ENCODE measurements at regions not wholly inside any gene's neighbourhood (a gene's known extent, or its start where the extent isn't known, plus 50 kb on each side); places are given as distances from the start of the nearest gene placed in this dataset.

- no peak for DNase-seq (ENCODE audit: low spot score)
- in situ Hi-C loops (cut with MboI; ENCODE audit: low pct_unique_long_range_greater_than_20kb, low sequenced_read_pairs, unreplicated experiment): no loop called here
Measured at GRCh38 chr14:84533181-84533725, 996.7 kb upstream of the FLRT2 start.

GRCh38 chr14:84533791-84534190 lies 996.2 kb upstream of the FLRT2 start:
- TF ChIP-seq CTCF (IDR thresholded peaks at IDR 0.05; ENCODE audit: extremely low read depth, insufficient read depth, missing control alignments): no peak
- in situ Hi-C loops (cut with MboI; ENCODE audit: low pct_unique_long_range_greater_than_20kb, low sequenced_read_pairs, unreplicated experiment): no loop called here
- DNase-seq (ENCODE audit: low spot score): no peak

More at GRCh38 chr14:84533181-84533725, 996.7 kb upstream of the FLRT2 start:
- TF ChIP-seq CTCF (IDR thresholded peaks at IDR 0.05; ENCODE audit: extremely low read depth, insufficient read depth, missing control alignments): no peak

- no peak for DNase-seq (ENCODE audit: low spot score)
- in situ Hi-C loops (cut with MboI; ENCODE audit: low pct_unique_long_range_greater_than_20kb, low sequenced_read_pairs, unreplicated experiment): no loop called here
- no peak for TF ChIP-seq CTCF (IDR thresholded peaks at IDR 0.05; ENCODE audit: extremely low read depth, insufficient read depth, missing control alignments)
Measured at GRCh38 chr14:84535484-84535883, 994.5 kb upstream of the FLRT2 start.

GRCh38 chr14:84535976-84536375 lies 994.0 kb upstream of the FLRT2 start:
- in situ Hi-C loops (cut with MboI; ENCODE audit: low pct_unique_long_range_greater_than_20kb, low sequenced_read_pairs, unreplicated experiment): no loop called here

GRCh38 chr14:84541018-84541417 lies 988.9 kb upstream of the FLRT2 start:
- TF ChIP-seq CTCF (IDR thresholded peaks at IDR 0.05; ENCODE audit: extremely low read depth, insufficient read depth, missing control alignments): no peak
- in situ Hi-C loops (cut with MboI; ENCODE audit: low pct_unique_long_range_greater_than_20kb, low sequenced_read_pairs, unreplicated experiment): no loop called here
- DNase-seq (ENCODE audit: low spot score): no peak

More at GRCh38 chr14:84535976-84536375, 994.0 kb upstream of the FLRT2 start:
- no peak for DNase-seq (ENCODE audit: low spot score)
- TF ChIP-seq CTCF (IDR thresholded peaks at IDR 0.05; ENCODE audit: extremely low read depth, insufficient read depth, missing control alignments): no peak

- in situ Hi-C loops (cut with MboI; ENCODE audit: low pct_unique_long_range_greater_than_20kb, low sequenced_read_pairs, unreplicated experiment): no loop called here
- DNase-seq (ENCODE audit: low spot score): no peak
- no peak for TF ChIP-seq CTCF (IDR thresholded peaks at IDR 0.05; ENCODE audit: extremely low read depth, insufficient read depth, missing control alignments)
Measured at GRCh38 chr14:84543859-84544258, 986.1 kb upstream of the FLRT2 start.
